GM12873 (cell line): ENCODE measurements at regions not wholly inside any gene's neighbourhood (a gene's known extent, or its start where the extent isn't known, plus 50 kb on each side); places are given as distances from the start of the nearest gene placed in this dataset.

Source experiments
- CTCF ChIP-seq: IDR thresholded peaks from 2 replicates; pipeline ENCODE4 v1.5.1; 2012; ENCODE audit warnings: low read depth, mild to moderate bottlenecking, moderate library complexity, low read length, control low read depth; ENCODE audit not compliant: insufficient read depth; ENCODE audit errors: missing control alignments

GRCh38 chr1:82837766-82838465, 1037.2 kb downstream of the ADGRL2 start:
- TF ChIP-seq CTCF = no peak

GRCh38 chr1:82836973-82837680, 1036.4 kb downstream of the ADGRL2 start:
- TF ChIP-seq CTCF = no peak

GRCh38 chr1:82836213-82836972, 1035.7 kb downstream of the ADGRL2 start:
- no peak for TF ChIP-seq CTCF

GRCh38 chr1:82830690-82831380, 1030.1 kb downstream of the ADGRL2 start:
- TF ChIP-seq CTCF = no peak

GRCh38 chr1:82829527-82829926, 1028.8 kb downstream of the ADGRL2 start:
- no peak for TF ChIP-seq CTCF

GRCh38 chr1:82823876-82824275, 1023.1 kb downstream of the ADGRL2 start:
- TF ChIP-seq CTCF = no peak

- no peak for TF ChIP-seq CTCF
Measured at GRCh38 chr1:82820816-82821215, 1020.1 kb downstream of the ADGRL2 start.
